T-helper 2 cell (primary cell): ENCODE measurements at regions not wholly inside any gene's neighbourhood (a gene's known extent, or its start where the extent isn't known, plus 50 kb on each side); places are given as distances from the start of the nearest gene placed in this dataset.
"Not testable (repeated sequence)": the region's sequence is repeated elsewhere in the genome, so short reads cannot be mapped to it uniquely, and the experiment has no call there.

Experiments used
- DNase-seq, 5 experiments: peaks; one replicate each; pipeline versions ENCODE4 v3.0.0 to v3.0.0-alpha.2; 2012 to 2022

- DNase-seq = no peak
Measured at GRCh38 chr16:79971237-79971572, 370.7 kb upstream of the MAF start.

GRCh38 chr16:79970551-79971236, 370.2 kb upstream of the MAF start:
- no peak for DNase-seq

- no peak for DNase-seq
Measured at GRCh38 chr16:79970087-79970486, 369.6 kb upstream of the MAF start.

GRCh38 chr16:79969458-79969857, 368.9 kb upstream of the MAF start:
- DNase-seq = no peak

- DNase-seq = no peak
Measured at GRCh38 chr16:79966226-79966625, 365.7 kb upstream of the MAF start.

- DNase-seq = no peak
Measured at GRCh38 chr16:79965718-79966117, 365.2 kb upstream of the MAF start.

GRCh38 chr16:79964104-79964503, 363.6 kb upstream of the MAF start:
- no peak for DNase-seq

GRCh38 chr16:79962962-79963361, 362.4 kb upstream of the MAF start:
- no peak for DNase-seq

GRCh38 chr16:79959226-79959625, 358.7 kb upstream of the MAF start:
- no peak for DNase-seq

- DNase-seq = no peak
Measured at GRCh38 chr16:79954921-79955705, 354.6 kb upstream of the MAF start.

GRCh38 chr16:79950932-79951719, 350.6 kb upstream of the MAF start:
- DNase-seq = no peak

GRCh38 chr16:79949417-79949816, 348.9 kb upstream of the MAF start:
- no peak for DNase-seq

GRCh38 chr16:79947771-79948170, 347.2 kb upstream of the MAF start:
- DNase-seq = peak in 1 of 5 experiments; percentile 28

GRCh38 chr16:79946252-79946651, 345.7 kb upstream of the MAF start:
- no peak for DNase-seq

- no peak for DNase-seq
Measured at GRCh38 chr16:79943736-79944135, 343.2 kb upstream of the MAF start.

GRCh38 chr16:79938575-79938974, 338.0 kb upstream of the MAF start:
- DNase-seq = no peak

- not testable (repeated sequence) for DNase-seq
Measured at GRCh38 chr16:79937671-79938070, 337.1 kb upstream of the MAF start.

GRCh38 chr16:79933603-79934002, 333.1 kb upstream of the MAF start:
- no peak for DNase-seq

- peak in 1 of 5 experiments; percentile 11 for DNase-seq
Measured at GRCh38 chr16:79932572-79932971, 332.0 kb upstream of the MAF start.

GRCh38 chr16:79931721-79932120, 331.2 kb upstream of the MAF start:
- DNase-seq = no peak

GRCh38 chr16:79929260-79929965, 328.9 kb upstream of the MAF start:
- DNase-seq = no peak

GRCh38 chr16:79928142-79928873, 327.8 kb upstream of the MAF start:
- DNase-seq = no peak
